ENCODE measurements at regions not wholly inside any gene's neighbourhood (a gene's known extent, or its start where the extent isn't known, plus 50 kb on each side); places are given as distances from the start of the nearest gene placed in this dataset.
"Not testable (repeated sequence)": the region's sequence is repeated elsewhere in the genome, so short reads cannot be mapped to it uniquely, and the experiment has no call there.

DNA sequence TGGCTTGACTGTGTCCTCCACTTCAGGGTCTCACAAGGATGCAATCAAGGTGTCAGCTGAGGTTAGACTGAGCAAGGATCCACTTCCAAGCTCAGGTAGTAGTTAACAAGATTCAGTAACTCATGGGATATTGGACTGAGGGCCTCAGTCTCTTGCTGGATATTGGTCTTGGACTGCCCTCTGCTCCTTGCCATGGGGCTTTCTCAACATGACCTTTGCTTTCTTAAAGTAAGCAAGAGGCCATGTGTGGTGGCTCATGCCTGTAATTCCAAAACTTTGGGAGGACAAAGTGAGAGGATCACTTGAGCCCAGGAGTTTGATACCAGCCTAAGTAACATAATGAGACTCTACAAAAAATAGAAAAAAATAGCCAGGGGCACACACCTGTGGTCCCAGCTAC is 231.3 kb upstream of the AMIGO2 start:
- Histone ChIP-seq H3K36me3 (ENCODE audit: control insufficient read depth in 2 of 2, insufficient read depth in 2 of 2, low read length in 1 of 2) (no peaks in the 10 kb centered on the region), H3K9me3 (ENCODE audit: control insufficient read depth in 2 of 2, insufficient read depth in 1 of 2, low read length in 1 of 2) (peaks cover 2 to 5% of the 10 kb centered on the region in 2 donors), H3K27ac (ENCODE audit: low read depth in 1 of 2, low read length in 1 of 2) (no peak overlapping the region), H3K4me1 (ENCODE audit: control insufficient read depth in 2 of 2, insufficient read depth in 2 of 2, low read length in 2 of 2) (peaks cover 2 to 4% of the 10 kb centered on the region in 2 donors), H3K4me3 (ENCODE audit: low read length in 2 of 2) (no peak overlapping the region), H3K27me3 (ENCODE audit: control insufficient read depth in 2 of 2, insufficient read depth in 1 of 2, low read length in 1 of 2) (no peaks in the 10 kb centered on the region)
- DNase-seq (ENCODE audit: low read depth in 6 of 9, low spot score in 9 of 9) = no peak

DNA sequence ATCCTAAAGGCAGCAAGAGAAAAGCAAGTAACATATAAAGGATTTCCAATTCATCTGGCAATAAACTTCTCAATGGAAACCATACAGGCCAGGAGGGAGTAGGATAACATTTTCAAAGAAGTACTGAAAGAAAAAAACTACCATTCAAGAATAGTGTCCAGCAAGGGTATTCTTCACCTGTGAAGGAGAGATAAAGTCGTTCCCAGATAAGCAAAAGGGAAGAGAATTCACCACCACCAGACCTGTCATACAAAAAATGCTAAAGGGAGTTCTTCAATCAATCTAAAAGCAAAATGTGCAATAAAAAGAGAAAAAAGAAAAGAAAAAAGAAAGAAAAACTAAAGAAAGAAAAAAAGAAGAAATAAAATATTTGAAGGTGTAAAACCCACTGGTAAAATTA is 228.9 kb upstream of the AMIGO2 start:
- 98% methylated on average over 1 of the region's 1 CpG for WGBS

DNA sequence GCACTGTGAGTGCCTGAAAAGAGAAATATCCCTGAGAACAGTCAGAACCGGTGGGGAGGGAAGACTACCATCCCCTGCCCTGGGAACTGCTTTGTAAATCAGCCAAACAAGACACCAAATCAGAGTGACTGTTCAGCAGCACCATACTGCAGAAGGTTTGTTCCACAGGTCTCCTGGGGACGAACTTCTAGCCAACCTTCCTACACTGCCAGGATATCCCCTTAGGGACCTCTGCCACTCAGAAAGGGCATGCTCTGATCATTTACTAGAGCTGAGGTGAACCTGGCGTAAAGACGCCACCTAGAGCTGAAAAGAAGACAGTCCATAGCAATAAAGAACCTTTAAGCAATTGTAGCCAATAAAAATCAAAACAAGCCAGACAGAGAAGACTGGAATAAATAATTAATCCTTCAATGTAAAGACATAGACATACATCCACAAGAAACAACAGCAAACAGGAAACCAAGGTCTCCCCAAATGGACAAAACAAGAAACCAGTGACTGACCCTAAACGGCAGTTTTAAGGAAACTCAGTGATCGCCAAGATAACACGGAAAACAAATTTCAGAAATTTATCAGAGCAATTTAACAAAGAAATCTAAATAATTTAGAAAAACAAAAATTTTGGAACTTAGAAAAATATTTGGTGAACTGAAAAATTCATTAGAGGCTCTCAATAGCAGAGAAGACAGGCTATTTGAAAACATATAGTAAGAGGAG is 228.1 kb upstream of the AMIGO2 start:
- Histone ChIP-seq H3K9me3 (ENCODE audit: control insufficient read depth in 2 of 2, insufficient read depth in 1 of 2, low read length in 1 of 2) (peaks cover 2 to 13% of the 10 kb centered on the region in 2 donors), H3K4me3 (ENCODE audit: low read length in 2 of 2) (peak overlapping the region; percentile 12 to 32), H3K36me3 (ENCODE audit: control insufficient read depth in 2 of 2, insufficient read depth in 2 of 2, low read length in 1 of 2) (no peaks in the 10 kb centered on the region), H3K27ac (ENCODE audit: low read depth in 1 of 2, low read length in 1 of 2) (peak overlapping the region in 1 of 2 donors; percentile 26), H3K27me3 (ENCODE audit: control insufficient read depth in 2 of 2, insufficient read depth in 1 of 2, low read length in 1 of 2) (no peaks in the 10 kb centered on the region), H3K4me1 (ENCODE audit: control insufficient read depth in 2 of 2, insufficient read depth in 2 of 2, low read length in 2 of 2) (peaks cover 2 to 4% of the 10 kb centered on the region in 2 donors)
- peak; percentile 17 to 78 (median 42) for DNase-seq (ENCODE audit: low read depth in 6 of 9, low spot score in 9 of 9)
- WGBS = 47% methylated on average over 7 of the region's 7 CpGs

More for the DNA sequence above, 228.9 kb upstream of the AMIGO2 start:
- H3K4me1 ChIP-seq (ENCODE audit: control insufficient read depth in 2 of 2, insufficient read depth in 2 of 2, low read length in 2 of 2) = peaks cover 2 to 4% of the 10 kb centered on the region in 2 donors
- no peak for DNase-seq (ENCODE audit: low read depth in 6 of 9, low spot score in 9 of 9)
- no peak overlapping the region for H3K27ac ChIP-seq (ENCODE audit: low read depth in 1 of 2, low read length in 1 of 2)
- H3K27me3 ChIP-seq (ENCODE audit: control insufficient read depth in 2 of 2, insufficient read depth in 1 of 2, low read length in 1 of 2) = no peaks in the 10 kb centered on the region
- no peaks in the 10 kb centered on the region for H3K36me3 ChIP-seq (ENCODE audit: control insufficient read depth in 2 of 2, insufficient read depth in 2 of 2, low read length in 1 of 2)
- no peak overlapping the region for H3K4me3 ChIP-seq (ENCODE audit: low read length in 2 of 2)
- H3K9me3 ChIP-seq (ENCODE audit: control insufficient read depth in 2 of 2, insufficient read depth in 1 of 2, low read length in 1 of 2) = peaks cover 2 to 13% of the 10 kb centered on the region in 2 donors

DNA sequence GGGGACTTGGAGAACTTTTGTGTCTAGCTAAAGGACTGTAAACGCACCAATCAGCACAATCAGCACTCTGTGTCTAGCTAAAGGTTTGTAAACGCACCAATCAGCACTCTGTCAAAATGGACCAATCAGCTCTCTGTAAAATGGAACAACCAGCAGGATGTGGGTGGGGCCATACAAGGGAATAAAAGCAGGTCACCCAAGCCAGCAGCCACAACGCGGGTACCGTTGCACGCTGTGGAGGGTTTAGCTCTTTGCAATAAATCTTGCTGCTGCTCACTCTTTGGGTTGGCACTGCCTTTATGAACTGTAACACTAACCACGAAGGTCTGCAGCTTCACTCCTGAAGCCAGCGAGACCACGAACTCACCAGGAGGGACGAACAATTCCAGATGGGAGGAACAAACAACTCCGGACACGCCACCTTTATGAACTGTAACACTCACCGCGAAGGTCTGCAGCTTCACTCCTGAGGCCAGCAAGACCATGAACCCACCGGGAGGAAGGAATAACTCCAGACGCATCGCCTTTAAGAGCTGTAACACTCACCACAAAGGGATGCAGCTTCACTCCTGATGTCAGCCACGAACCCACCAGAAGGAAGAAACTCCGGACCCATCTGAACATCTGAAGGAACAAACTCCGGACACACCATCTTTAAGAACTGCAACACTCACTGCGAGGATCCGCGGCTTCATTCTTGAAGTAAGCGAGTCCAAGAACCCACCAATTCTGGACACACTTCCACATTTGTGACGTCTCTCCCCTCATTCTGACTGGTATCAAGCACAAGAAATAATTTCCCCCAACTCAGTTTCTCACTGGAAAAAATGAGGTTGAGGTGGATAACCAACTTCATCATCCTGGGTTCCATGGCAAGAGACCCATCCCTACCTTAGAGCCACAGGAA is 227.3 kb upstream of the AMIGO2 start:
- Histone ChIP-seq H3K4me3 (ENCODE audit: low read length in 2 of 2) (peak overlapping the region; percentile 12 to 32), H3K9me3 (ENCODE audit: control insufficient read depth in 2 of 2, insufficient read depth in 1 of 2, low read length in 1 of 2) (peaks cover 2 to 13% of the 10 kb centered on the region in 2 donors), H3K27ac (ENCODE audit: low read depth in 1 of 2, low read length in 1 of 2) (peak overlapping the region in 1 of 2 donors; percentile 26)
- H3K4me1 ChIP-seq (ENCODE audit: control insufficient read depth in 2 of 2, insufficient read depth in 2 of 2, low read length in 2 of 2); H3K36me3 ChIP-seq (ENCODE audit: control insufficient read depth in 2 of 2, insufficient read depth in 2 of 2, low read length in 1 of 2); H3K27me3 ChIP-seq (ENCODE audit: control insufficient read depth in 2 of 2, insufficient read depth in 1 of 2, low read length in 1 of 2): not testable (repeated sequence)
- DNase-seq (ENCODE audit: low read depth in 6 of 9, low spot score in 9 of 9) = peak in 3 of 9 donors; percentile 11 to 43 (median 22)
- 15% methylated on average over 25 of the region's 25 CpGs for WGBS

DNA sequence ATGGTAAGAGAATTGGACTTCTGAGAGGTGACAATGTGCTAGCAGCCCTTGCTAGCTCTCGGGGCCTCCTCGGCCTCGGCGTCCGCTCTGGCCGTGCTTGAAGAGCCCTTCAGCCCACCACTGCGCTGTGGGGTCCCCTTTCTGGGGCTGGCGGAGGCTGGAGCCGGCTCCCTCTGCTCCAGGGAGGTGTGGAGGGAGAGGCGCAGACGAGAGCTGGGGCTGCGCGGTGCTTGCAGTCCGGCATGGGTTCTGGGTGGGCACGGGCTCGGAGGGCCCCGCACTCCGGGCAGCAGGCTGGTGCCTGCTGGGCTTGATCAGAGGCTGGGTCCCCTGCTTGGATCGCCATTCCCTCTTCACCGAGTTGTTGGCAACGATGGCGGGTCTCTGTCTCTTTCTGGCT is 226.4 kb upstream of the AMIGO2 start:
- H3K4me1 ChIP-seq (ENCODE audit: control insufficient read depth in 2 of 2, insufficient read depth in 2 of 2, low read length in 2 of 2) = peaks cover 2 to 4% of the 10 kb centered on the region in 2 donors
- H3K9me3 ChIP-seq (ENCODE audit: control insufficient read depth in 2 of 2, insufficient read depth in 1 of 2, low read length in 1 of 2) = peaks cover 2 to 13% of the 10 kb centered on the region in 2 donors
- no peak for DNase-seq (ENCODE audit: low read depth in 6 of 9, low spot score in 9 of 9)
- H3K27ac ChIP-seq (ENCODE audit: low read depth in 1 of 2, low read length in 1 of 2) = no peak overlapping the region
- no peaks in the 10 kb centered on the region for H3K27me3 ChIP-seq (ENCODE audit: control insufficient read depth in 2 of 2, insufficient read depth in 1 of 2, low read length in 1 of 2)
- no peaks in the 10 kb centered on the region for H3K36me3 ChIP-seq (ENCODE audit: control insufficient read depth in 2 of 2, insufficient read depth in 2 of 2, low read length in 1 of 2)
- 94% methylated on average over 22 of the region's 22 CpGs for WGBS
- no peak overlapping the region for H3K4me3 ChIP-seq (ENCODE audit: low read length in 2 of 2)

DNA sequence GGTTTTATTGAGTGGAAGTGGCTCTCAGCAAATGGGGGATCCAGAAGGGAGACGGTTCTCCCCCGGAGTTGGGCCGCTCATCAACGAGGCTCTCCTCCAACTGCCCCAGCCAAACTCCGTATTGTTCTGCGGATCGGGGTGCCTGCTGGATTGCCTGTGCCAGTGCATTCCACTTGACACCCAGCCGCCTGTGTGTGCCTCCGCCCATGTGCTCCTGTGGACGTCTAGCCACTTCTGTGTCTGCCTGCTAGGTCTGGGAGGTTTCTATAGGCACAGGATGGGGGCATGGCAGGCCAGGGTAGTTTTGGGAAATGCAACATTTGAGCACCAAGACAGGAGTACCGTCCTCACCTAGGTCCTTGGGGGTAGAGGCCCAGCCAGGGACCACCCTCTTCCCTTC is 225.7 kb upstream of the AMIGO2 start:
- no peak for DNase-seq (ENCODE audit: low read depth in 6 of 9, low spot score in 9 of 9)
- H3K4me1 ChIP-seq (ENCODE audit: control insufficient read depth in 2 of 2, insufficient read depth in 2 of 2, low read length in 2 of 2) = peaks cover 2 to 4% of the 10 kb centered on the region in 2 donors
- H3K36me3 ChIP-seq (ENCODE audit: control insufficient read depth in 2 of 2, insufficient read depth in 2 of 2, low read length in 1 of 2) = no peaks in the 10 kb centered on the region
- no peak overlapping the region for H3K4me3 ChIP-seq (ENCODE audit: low read length in 2 of 2)
- peaks cover 2 to 13% of the 10 kb centered on the region in 2 donors for H3K9me3 ChIP-seq (ENCODE audit: control insufficient read depth in 2 of 2, insufficient read depth in 1 of 2, low read length in 1 of 2)
- no peak overlapping the region for H3K27ac ChIP-seq (ENCODE audit: low read depth in 1 of 2, low read length in 1 of 2)
- no peaks in the 10 kb centered on the region for H3K27me3 ChIP-seq (ENCODE audit: control insufficient read depth in 2 of 2, insufficient read depth in 1 of 2, low read length in 1 of 2)
- WGBS = 97% methylated on average over 11 of the region's 11 CpGs

DNA sequence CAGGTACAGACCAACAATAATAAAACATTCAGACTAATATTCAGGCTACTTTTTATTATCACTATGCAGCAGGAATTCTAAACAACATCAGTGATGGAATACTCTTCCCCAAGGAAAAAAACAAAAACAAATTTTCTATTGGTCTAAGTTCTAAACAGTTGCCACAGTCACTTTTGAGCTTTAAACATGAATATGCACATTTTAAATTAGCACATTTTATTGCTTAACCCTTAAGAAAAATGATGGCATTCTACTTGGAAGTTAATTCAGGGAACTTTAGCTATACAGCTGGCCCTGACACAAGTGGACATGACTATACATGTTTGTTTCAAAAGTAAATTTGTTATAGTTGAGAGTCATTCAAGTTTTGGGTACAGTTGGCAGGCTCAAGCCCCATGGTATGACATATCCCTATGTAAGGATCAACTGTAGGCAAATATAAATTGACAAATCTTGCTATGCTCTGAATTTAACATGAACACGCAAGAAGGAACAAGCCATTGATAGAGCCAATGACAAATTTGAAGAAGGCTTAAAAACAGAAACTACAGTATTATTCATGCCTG is 224.3 kb upstream of the AMIGO2 start:
- DNase-seq (ENCODE audit: low read depth in 6 of 9, low spot score in 9 of 9) = no peak
- Histone ChIP-seq H3K4me1 (ENCODE audit: control insufficient read depth in 2 of 2, insufficient read depth in 2 of 2, low read length in 2 of 2) (peaks cover 2 to 4% of the 10 kb centered on the region in 2 donors), H3K27me3 (ENCODE audit: control insufficient read depth in 2 of 2, insufficient read depth in 1 of 2, low read length in 1 of 2) (no peaks in the 10 kb centered on the region), H3K27ac (ENCODE audit: low read depth in 1 of 2, low read length in 1 of 2) (no peak overlapping the region), H3K9me3 (ENCODE audit: control insufficient read depth in 2 of 2, insufficient read depth in 1 of 2, low read length in 1 of 2) (peaks cover 2 to 13% of the 10 kb centered on the region in 2 donors), H3K36me3 (ENCODE audit: control insufficient read depth in 2 of 2, insufficient read depth in 2 of 2, low read length in 1 of 2) (no peaks in the 10 kb centered on the region), H3K4me3 (ENCODE audit: low read length in 2 of 2) (no peak overlapping the region)
- 97% methylated on average over 1 of the region's 1 CpG for WGBS

DNA sequence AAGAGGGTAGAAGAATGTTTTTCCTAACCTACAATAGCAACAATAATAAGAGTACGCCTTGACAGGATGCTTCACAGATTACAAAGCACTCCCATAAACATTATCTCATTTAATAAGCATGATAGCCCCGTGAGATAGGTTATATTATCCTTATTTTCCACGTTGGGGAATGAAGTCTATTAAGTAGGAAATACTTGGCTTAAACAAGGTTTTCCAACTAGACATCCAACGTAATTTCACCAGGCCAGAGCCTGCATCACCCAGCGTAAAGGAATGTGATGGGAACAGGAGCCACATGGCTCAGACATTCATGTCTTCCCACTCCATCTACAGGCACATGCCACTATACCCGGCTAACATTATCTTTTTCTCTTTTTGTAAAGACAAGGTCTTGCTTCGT is 223.4 kb upstream of the AMIGO2 start:
- peaks cover 2 to 4% of the 10 kb centered on the region in 2 donors for H3K4me1 ChIP-seq (ENCODE audit: control insufficient read depth in 2 of 2, insufficient read depth in 2 of 2, low read length in 2 of 2)
- no peak overlapping the region for H3K4me3 ChIP-seq (ENCODE audit: low read length in 2 of 2)
- 93% methylated on average over 7 of the region's 7 CpGs for WGBS
- H3K36me3 ChIP-seq (ENCODE audit: control insufficient read depth in 2 of 2, insufficient read depth in 2 of 2, low read length in 1 of 2) = no peaks in the 10 kb centered on the region
- peaks cover 2 to 13% of the 10 kb centered on the region in 2 donors for H3K9me3 ChIP-seq (ENCODE audit: control insufficient read depth in 2 of 2, insufficient read depth in 1 of 2, low read length in 1 of 2)
- H3K27me3 ChIP-seq (ENCODE audit: control insufficient read depth in 2 of 2, insufficient read depth in 1 of 2, low read length in 1 of 2) = no peaks in the 10 kb centered on the region
- no peak for DNase-seq (ENCODE audit: low read depth in 6 of 9, low spot score in 9 of 9)
- no peak overlapping the region for H3K27ac ChIP-seq (ENCODE audit: low read depth in 1 of 2, low read length in 1 of 2)

Data from thymus (tissue), 11 donors.